Upper lobe of left lung (tissue), 6 donors: ENCODE measurements at regions not wholly inside any gene's neighbourhood (a gene's known extent, or its start where the extent isn't known, plus 50 kb on each side); places are given as distances from the start of the nearest gene placed in this dataset.

Experiments used
- ATAC-seq, 2 donors: fragments of 200-7000 bp; cut with Tn5 transposase; one replicate each; pipeline ENCODE4 v1.9.1; 2022; ENCODE audit warnings: mild to moderate bottlenecking in 2 of 2, moderate library complexity in 2 of 2; ENCODE audit not compliant: low FRiP score in 2 of 2
- DNase-seq, 2 donors: peaks; one replicate each; pipeline ENCODE4 v3.0.0-alpha.2; 2019 to 2020
- H3K27ac ChIP-seq, 4 donors: fragments of 200-600 bp; sonication (generic); one replicate each; pipeline ENCODE4 v1.5.1; 2016 to 2019
- H3K27me3 ChIP-seq, 4 donors: fragments of 200-600 bp; sonication (generic); one replicate each; pipeline ENCODE4 v1.5.1; 2017 to 2019
- H3K36me3 ChIP-seq, 4 donors: fragments of 200-600 bp; sonication (generic); one replicate each; pipeline ENCODE4 v1.5.1; 2016 to 2019
- H3K4me1 ChIP-seq, 4 donors: fragments of 200-600 bp; sonication (generic); one replicate each; pipeline ENCODE4 v1.5.1; 2018 to 2019
- H3K4me3 ChIP-seq, 4 donors: fragments of 200-600 bp; sonication (generic); one replicate each; pipeline ENCODE4 v1.5.1; 2017 to 2019; ENCODE audit warnings: mild to moderate bottlenecking in 2 of 4, moderate library complexity in 1 of 4
- H3K9me3 ChIP-seq, 4 donors: fragments of 200-600 bp; sonication (generic); one replicate each; pipeline ENCODE4 v1.5.1; 2018 to 2019
- CTCF ChIP-seq, 6 experiments: fragments of 450-650 bp in 4 of 6; fragments of 200-600 bp in 2 of 6; sonication (generic) in 2 of 6; IDR thresholded peaks; one replicate each; pipeline ENCODE4 v1.5.1; 2016 to 2019; ENCODE audit warnings: antibody characterized with exemption in 6 of 6
- EP300 ChIP-seq, 4 donors: sonication (generic); formaldehyde crosslinking; IDR thresholded peaks; one replicate each; pipeline ENCODE4 v1.5.1; 2017; ENCODE audit warnings: antibody characterized with exemption in 4 of 4, control low read depth in 2 of 4
- POLR2A ChIP-seq, 4 donors: fragments of 450-650 bp; IDR thresholded peaks; one replicate each; pipeline ENCODE4 v1.5.1; 2016 to 2017; ENCODE audit warnings: antibody characterized with exemption in 4 of 4, mild to moderate bottlenecking in 2 of 4
- POLR2AphosphoS5 ChIP-seq, 2 donors: sonication (generic); formaldehyde crosslinking; IDR thresholded peaks; one replicate each; pipeline ENCODE4 v1.5.1; 2017; ENCODE audit warnings: antibody characterized with exemption in 2 of 2
- WGBS, 2 donors: methylation state at CpG; one replicate each; pipeline ENCODE4 v1.1.5; 2017 to 2018; 5-methylcytosine and 5-hydroxymethylcytosine counted together
- donor health status: DM: no; HTN: no; CAD: no; lungs with moderate emphysema.
- donor health status: DM: no; HTN: yes; CAD: no; lungs with severe emphysema.

DNA sequence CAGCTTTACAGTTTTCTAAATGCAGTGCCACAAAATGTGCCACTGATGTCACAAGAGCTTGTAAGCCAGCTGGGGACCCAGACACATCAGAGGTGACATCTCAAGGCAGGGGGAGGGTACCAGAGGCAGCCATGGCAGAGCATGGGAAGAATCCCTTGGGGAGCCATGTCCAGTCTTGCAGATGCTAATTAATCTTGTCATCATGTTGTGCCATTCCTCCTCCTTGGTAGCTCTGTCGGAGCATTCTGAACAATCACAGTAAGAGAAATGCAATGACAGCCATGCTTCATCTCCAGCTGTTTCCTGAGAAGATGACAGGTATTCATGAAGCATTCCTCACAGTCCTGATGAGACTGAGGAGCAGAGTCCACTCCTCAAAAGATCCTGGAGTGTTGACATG lies 287.9 kb downstream of the RPAP3 start:
- no peak for TF ChIP-seq EP300 (IDR thresholded peaks at IDR 0.05)
- TF ChIP-seq POLR2AphosphoS5 (IDR thresholded peaks at IDR 0.05): no peak
- Histone ChIP-seq H3K27me3 (no peaks in the 10 kb centered on the region), H3K9me3 (no peaks in the 10 kb centered on the region), H3K27ac (no peak overlapping the region), H3K36me3 (no peaks in the 10 kb centered on the region), H3K4me3 (no peak overlapping the region), H3K4me1 (no peaks in the 10 kb centered on the region)
- WGBS, 2 donors: 78 to 88% methylated on average over 1 of the region's 1 CpG
- no peak for ATAC-seq
- no peak for DNase-seq

DNA sequence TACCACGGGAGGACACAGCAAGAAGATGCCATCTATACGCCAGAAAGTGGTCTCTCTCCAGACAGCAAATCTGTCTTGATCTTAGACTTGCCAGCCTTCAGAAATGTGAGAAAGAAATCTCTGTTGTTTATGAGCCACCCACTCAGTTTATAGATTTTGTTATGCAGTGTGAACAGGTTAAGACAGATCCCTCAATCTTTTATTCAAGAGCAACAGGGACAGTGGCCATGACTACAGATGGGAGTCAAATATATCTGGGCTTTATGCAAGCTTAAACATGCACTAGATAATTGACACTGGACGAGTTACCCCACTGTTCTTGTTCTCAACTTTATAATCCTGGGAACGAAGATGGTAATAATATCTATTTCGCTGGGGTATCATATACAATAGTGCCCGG lies 288.7 kb downstream of the RPAP3 start:
- ATAC-seq: no peak
- no peaks in the 10 kb centered on the region for H3K36me3 ChIP-seq
- 79 to 84% methylated on average over 6 of the region's 6 CpGs for WGBS, 2 donors

GRCh38 chr12:47415054-47415453 lies 290.8 kb downstream of the RPAP3 start:
- Histone ChIP-seq H3K9me3 (no peaks in the 10 kb centered on the region), H3K4me1 (no peaks in the 10 kb centered on the region), H3K4me3 (no peak overlapping the region), H3K27ac (no peak overlapping the region), H3K27me3 (no peaks in the 10 kb centered on the region), H3K36me3 (no peaks in the 10 kb centered on the region)
- TF ChIP-seq EP300 (IDR thresholded peaks at IDR 0.05) (no peak), CTCF (IDR thresholded peaks at IDR 0.05) (no peak), POLR2AphosphoS5 (IDR thresholded peaks at IDR 0.05) (no peak), POLR2A (IDR thresholded peaks at IDR 0.05) (no peak)
- no peak for ATAC-seq
- no peak for DNase-seq
- WGBS, 2 donors: 57 to 61% methylated on average over 4 of the region's 4 CpGs

More for the DNA sequence above, 288.7 kb downstream of the RPAP3 start:
- no peak for DNase-seq
- Histone ChIP-seq H3K27me3 (no peaks in the 10 kb centered on the region), H3K4me1 (no peaks in the 10 kb centered on the region), H3K4me3 (no peak overlapping the region), H3K9me3 (no peaks in the 10 kb centered on the region), H3K27ac (no peak overlapping the region)
- no peak for TF ChIP-seq CTCF (IDR thresholded peaks at IDR 0.05)
- TF ChIP-seq EP300 (IDR thresholded peaks at IDR 0.05): no peak
- TF ChIP-seq POLR2AphosphoS5 (IDR thresholded peaks at IDR 0.05): no peak
- TF ChIP-seq POLR2A (IDR thresholded peaks at IDR 0.05): no peak

DNA sequence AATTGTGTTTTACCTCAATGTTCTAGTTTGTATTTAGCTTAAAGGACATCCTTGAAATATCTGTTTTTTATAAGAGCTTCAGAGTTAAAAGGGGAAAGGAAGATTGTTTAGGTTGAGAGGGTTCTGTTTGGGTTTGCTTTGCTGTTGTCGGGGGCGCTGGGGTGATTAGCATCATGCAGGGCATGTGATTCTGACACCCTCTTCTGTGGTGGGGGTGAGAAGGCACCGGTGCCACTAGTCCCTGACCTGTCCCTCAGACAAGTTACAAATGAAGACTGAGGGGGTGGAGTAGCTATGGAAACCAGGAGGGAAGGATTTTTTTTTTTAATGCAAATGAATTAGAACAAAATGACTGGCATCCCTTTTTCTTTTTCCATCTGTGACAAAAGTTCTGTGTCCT lies 291.3 kb downstream of the RPAP3 start:
- 68 to 69% methylated on average over 3 of the region's 3 CpGs for WGBS, 2 donors
- no peak overlapping the region for H3K4me3 ChIP-seq
- H3K4me1 ChIP-seq: no peaks in the 10 kb centered on the region
- no peak for DNase-seq
- H3K27me3 ChIP-seq: no peaks in the 10 kb centered on the region
- no peaks in the 10 kb centered on the region for H3K36me3 ChIP-seq
- TF ChIP-seq POLR2A (IDR thresholded peaks at IDR 0.05) (no peak), EP300 (IDR thresholded peaks at IDR 0.05) (no peak), POLR2AphosphoS5 (IDR thresholded peaks at IDR 0.05) (no peak), CTCF (IDR thresholded peaks at IDR 0.05) (no peak)
- ATAC-seq: no peak
- H3K9me3 ChIP-seq: no peaks in the 10 kb centered on the region
- H3K27ac ChIP-seq: no peak overlapping the region

DNA sequence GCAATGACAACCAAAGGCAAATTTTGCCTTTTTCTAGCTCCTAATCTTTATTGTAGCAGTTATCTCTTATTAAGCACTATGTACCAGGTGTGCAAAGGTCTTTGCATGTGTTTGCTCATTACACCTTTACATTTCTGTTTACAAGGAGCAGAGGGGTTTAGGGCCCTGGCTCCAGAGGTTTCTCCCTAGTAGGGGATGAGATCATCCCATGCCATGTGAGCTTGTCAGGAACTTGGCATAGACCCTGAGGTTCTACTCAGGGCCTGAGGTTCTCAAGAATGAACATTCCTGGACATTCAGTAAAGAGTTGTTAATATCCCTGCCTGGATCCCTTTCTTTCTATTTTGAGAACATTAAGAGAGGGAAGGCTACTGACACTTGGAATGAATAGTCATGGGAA lies 292.0 kb downstream of the RPAP3 start:
- no peaks in the 10 kb centered on the region for H3K9me3 ChIP-seq
- no peak overlapping the region for H3K4me3 ChIP-seq
- H3K4me1 ChIP-seq: no peaks in the 10 kb centered on the region
- TF ChIP-seq POLR2AphosphoS5 (IDR thresholded peaks at IDR 0.05) (no peak), EP300 (IDR thresholded peaks at IDR 0.05) (no peak), CTCF (IDR thresholded peaks at IDR 0.05) (no peak), POLR2A (IDR thresholded peaks at IDR 0.05) (no peak)
- no peaks in the 10 kb centered on the region for H3K27me3 ChIP-seq
- no peaks in the 10 kb centered on the region for H3K36me3 ChIP-seq
- no peak for DNase-seq
- H3K27ac ChIP-seq: no peak overlapping the region
- ATAC-seq: no peak
